Astrocyte of the cerebellum (primary cell): ENCODE measurements at regions not wholly inside any gene's neighbourhood (a gene's known extent, or its start where the extent isn't known, plus 50 kb on each side); places are given as distances from the start of the nearest gene placed in this dataset.
A peak's percentile ranks its signal among the peaks of the same experiment; 100 is the strongest.

ENCODE experiments used
- DNase-seq: peaks from one replicate; pipeline ENCODE4 v3.0.0-alpha.2; 2011; ENCODE audit warnings: low read depth
- H3K4me3 ChIP-seq: 2 replicates; pipeline ENCODE4 v1.5.1; 2011; ENCODE audit warnings: mild to moderate bottlenecking, low read depth, low read length, moderate library complexity
- in situ Hi-C: cut with HindIII; loops from 2 replicates; pipeline ENCODE4 v1.10.0; 2017; ENCODE audit warnings: low sequenced_read_pairs
- TF ChIP-seq, protein P1 (sequence below): IDR thresholded peaks from 2 replicates; pipeline ENCODE4 v1.5.1; 2012; ENCODE audit warnings: low read length, low read depth, moderate library complexity, mild to moderate bottlenecking; ENCODE audit errors: missing control alignments

- DNase-seq: no peak
- no peak overlapping the region for H3K4me3 ChIP-seq
- in situ Hi-C loops: no loop called here
- TF ChIP-seq, protein P1, sequence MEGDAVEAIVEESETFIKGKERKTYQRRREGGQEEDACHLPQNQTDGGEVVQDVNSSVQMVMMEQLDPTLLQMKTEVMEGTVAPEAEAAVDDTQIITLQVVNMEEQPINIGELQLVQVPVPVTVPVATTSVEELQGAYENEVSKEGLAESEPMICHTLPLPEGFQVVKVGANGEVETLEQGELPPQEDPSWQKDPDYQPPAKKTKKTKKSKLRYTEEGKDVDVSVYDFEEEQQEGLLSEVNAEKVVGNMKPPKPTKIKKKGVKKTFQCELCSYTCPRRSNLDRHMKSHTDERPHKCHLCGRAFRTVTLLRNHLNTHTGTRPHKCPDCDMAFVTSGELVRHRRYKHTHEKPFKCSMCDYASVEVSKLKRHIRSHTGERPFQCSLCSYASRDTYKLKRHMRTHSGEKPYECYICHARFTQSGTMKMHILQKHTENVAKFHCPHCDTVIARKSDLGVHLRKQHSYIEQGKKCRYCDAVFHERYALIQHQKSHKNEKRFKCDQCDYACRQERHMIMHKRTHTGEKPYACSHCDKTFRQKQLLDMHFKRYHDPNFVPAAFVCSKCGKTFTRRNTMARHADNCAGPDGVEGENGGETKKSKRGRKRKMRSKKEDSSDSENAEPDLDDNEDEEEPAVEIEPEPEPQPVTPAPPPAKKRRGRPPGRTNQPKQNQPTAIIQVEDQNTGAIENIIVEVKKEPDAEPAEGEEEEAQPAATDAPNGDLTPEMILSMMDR: no peak
Measured at GRCh38 chr18:55064073-55064472, 104.8 kb upstream of the CCDC68 start.

GRCh38 chr18:55054021-55054990, 95.0 kb upstream of the CCDC68 start:
- TF ChIP-seq, protein P1: no peak
- DNase-seq: peak; percentile 28
- in situ Hi-C loops: no loop called here
- no peak overlapping the region for H3K4me3 ChIP-seq

GRCh38 chr18:55048892-55049291, 89.6 kb upstream of the CCDC68 start:
- in situ Hi-C loops: no loop called here
- peak; percentile 5 for DNase-seq
- H3K4me3 ChIP-seq: no peak overlapping the region
- TF ChIP-seq, protein P1: no peak

- TF ChIP-seq, protein P1: no peak
- in situ Hi-C loops: no loop called here
- H3K4me3 ChIP-seq: no peak overlapping the region
- DNase-seq: no peak
Measured at GRCh38 chr18:55047546-55047945, 88.3 kb upstream of the CCDC68 start.

DNA sequence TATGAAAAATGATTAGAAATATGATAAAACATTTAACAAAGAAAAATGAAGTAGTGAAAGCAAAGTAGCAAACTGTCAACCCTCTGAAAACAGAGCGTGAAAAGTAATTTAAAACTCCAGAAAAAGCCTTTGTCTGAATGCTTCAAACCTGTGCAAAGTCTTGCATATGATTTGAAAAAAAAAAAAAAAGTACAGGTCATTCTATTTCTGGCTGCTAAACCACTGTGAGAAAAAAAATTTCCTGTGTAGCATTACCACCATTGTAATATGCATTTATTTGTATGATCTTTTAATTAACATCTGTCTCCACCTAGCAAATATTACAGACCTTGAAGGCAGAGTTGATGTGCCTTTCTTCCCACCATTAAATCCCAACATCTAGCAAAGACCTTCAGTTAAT, 82.1 kb upstream of the CCDC68 start:
- DNase-seq: no peak
- TF ChIP-seq, protein P1: no peak
- in situ Hi-C loops: no loop called here
- no peak overlapping the region for H3K4me3 ChIP-seq

DNA sequence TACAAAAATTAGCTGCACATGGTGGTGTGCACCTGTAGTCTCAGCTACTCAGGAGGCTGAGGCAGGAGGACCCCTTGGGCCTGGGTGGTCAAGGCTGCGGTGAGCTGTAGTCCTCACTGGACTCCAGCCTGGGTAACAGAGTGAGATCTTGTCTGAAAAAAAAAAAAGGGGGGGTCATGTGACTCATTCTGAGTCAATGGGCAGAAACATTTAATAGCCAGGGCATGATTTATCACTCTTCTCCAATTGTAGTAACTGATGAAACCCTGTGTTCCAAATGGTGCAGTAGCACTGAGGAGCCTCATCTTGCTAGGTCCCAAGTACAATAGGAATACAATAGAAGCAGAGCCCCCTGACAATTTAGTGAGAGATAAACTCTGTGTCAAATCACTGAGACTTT, 78.9 kb upstream of the CCDC68 start:
- DNase-seq: no peak
- in situ Hi-C loops: no loop called here
- TF ChIP-seq, protein P1: no peak
- H3K4me3 ChIP-seq: no peak overlapping the region
